DND-41 (cell line): ENCODE measurements at regions not wholly inside any gene's neighbourhood (a gene's known extent, or its start where the extent isn't known, plus 50 kb on each side); places are given as distances from the start of the nearest gene placed in this dataset.

Experiments
- ATAC-seq: fragments of 200-7000 bp; cut with Tn5 transposase; 3 replicates; pipeline ENCODE4 v1.9.1; 2021; ENCODE audit warnings: low read depth; ENCODE audit not compliant: insufficient read depth
- DNase-seq: peaks from one replicate; pipeline ENCODE4 v3.0.0-alpha.2; 2020
- H2AFZ ChIP-seq: 2 replicates; pipeline ENCODE4 v1.6.0; 2012; ENCODE audit warnings: low read depth, low read length
- H3K27ac ChIP-seq: 2 replicates; pipeline ENCODE4 v1.5.1; 2012; ENCODE audit warnings: low read length, inconsistent platforms
- H3K27me3 ChIP-seq: fragments of 200-600 bp; sonication (generic); 2 replicates; pipeline ENCODE4 v1.6.0; 2012; ENCODE audit warnings: low read length, mild to moderate bottlenecking, inconsistent platforms; ENCODE audit not compliant: insufficient read depth, poor library complexity
- H3K36me3 ChIP-seq: 2 replicates; pipeline ENCODE4 v1.5.1; 2012; ENCODE audit warnings: low read length, inconsistent platforms; ENCODE audit not compliant: insufficient read depth
- H3K4me1 ChIP-seq: 2 replicates; pipeline ENCODE4 v1.5.1; 2012; ENCODE audit warnings: mild to moderate bottlenecking, low read length; ENCODE audit not compliant: insufficient read depth
- H3K4me2 ChIP-seq: 2 replicates; pipeline ENCODE4 v1.6.0; 2012; ENCODE audit warnings: mild to moderate bottlenecking, moderate library complexity, low read length, inconsistent platforms; ENCODE audit not compliant: insufficient read depth
- H3K4me3 ChIP-seq, 2 experiments: fragments of 200-600 bp in 1 of 2; shearing (Covaris generic) in 1 of 2; 2 replicates each; pipeline ENCODE4 v1.5.1; 2012 to 2016; ENCODE audit warnings: inconsistent platforms in 2 of 2, low read length in 2 of 2, mild to moderate bottlenecking in 2 of 2, low read depth in 1 of 2, moderate library complexity in 1 of 2
- H3K79me2 ChIP-seq: 2 replicates; pipeline ENCODE4 v1.6.0; 2012; ENCODE audit warnings: low read length, inconsistent platforms; ENCODE audit not compliant: insufficient read depth
- H3K9ac ChIP-seq: 2 replicates; pipeline ENCODE4 v1.6.0; 2012; ENCODE audit warnings: low read depth, mild to moderate bottlenecking, inconsistent platforms, low read length, moderate library complexity
- H3K9me3 ChIP-seq: 2 replicates; pipeline ENCODE4 v1.5.1; 2012; ENCODE audit warnings: low read length, moderate library complexity, mild to moderate bottlenecking, inconsistent platforms; ENCODE audit not compliant: insufficient read depth, severe bottlenecking
- H4K20me1 ChIP-seq: 2 replicates; pipeline ENCODE4 v1.6.0; 2012; ENCODE audit warnings: low read length; ENCODE audit not compliant: insufficient read depth
- CTCF ChIP-seq: IDR thresholded peaks from 2 replicates; pipeline ENCODE4 v1.5.1; 2012; ENCODE audit warnings: borderline replicate concordance, low read length, moderate library complexity, mild to moderate bottlenecking; ENCODE audit not compliant: poor library complexity, severe bottlenecking; ENCODE audit errors: extremely low read depth
- EZH2 ChIP-seq: IDR thresholded peaks from 3 replicates; pipeline ENCODE4 v1.6.1; 2012; ENCODE audit warnings: borderline replicate concordance, low read depth, mild to moderate bottlenecking, moderate library complexity, low read length, inconsistent platforms; ENCODE audit not compliant: severe bottlenecking

- Histone ChIP-seq H3K36me3 (no peaks in the 10 kb centered on the region), H3K4me2 (no peak overlapping the region), H3K9ac (no peak overlapping the region), H3K27me3 (no peaks in the 10 kb centered on the region), H3K27ac (no peak overlapping the region), H3K79me2 (no peaks in the 10 kb centered on the region), H4K20me1 (no peaks in the 10 kb centered on the region), H3K4me1 (no peaks in the 10 kb centered on the region), H2AFZ (no peak overlapping the region), H3K4me3 (no peak overlapping the region), H3K9me3 (no peaks in the 10 kb centered on the region)
- no peak for ATAC-seq
- DNase-seq, result no peak
- TF ChIP-seq CTCF (no peak), EZH2 (no peak)
Observed at GRCh38 chr12:93156086-93156716, 221.5 kb upstream of the NUDT4 start.

GRCh38 chr12:93157279-93157678 lies 220.4 kb upstream of the NUDT4 start:
- TF ChIP-seq CTCF (no peak), EZH2 (no peak)
- Histone ChIP-seq H3K4me3 (no peak overlapping the region), H3K27me3 (no peaks in the 10 kb centered on the region), H3K27ac (no peak overlapping the region), H3K4me2 (no peak overlapping the region), H3K79me2 (no peaks in the 10 kb centered on the region), H4K20me1 (no peaks in the 10 kb centered on the region), H3K9me3 (no peaks in the 10 kb centered on the region), H3K4me1 (no peaks in the 10 kb centered on the region), H3K9ac (no peak overlapping the region), H3K36me3 (no peaks in the 10 kb centered on the region), H2AFZ (no peak overlapping the region)
- DNase-seq (no peak), ATAC-seq (no peak)

- TF ChIP-seq EZH2 (no peak), CTCF (no peak)
- H3K36me3 ChIP-seq, result no peaks in the 10 kb centered on the region
- H3K9ac ChIP-seq, result no peak overlapping the region
- H3K4me3 ChIP-seq, result no peak overlapping the region
- no peak overlapping the region for H3K4me2 ChIP-seq
- H3K4me1 ChIP-seq, result no peaks in the 10 kb centered on the region
- ATAC-seq (no peak), DNase-seq (no peak)
- H3K9me3 ChIP-seq, result no peaks in the 10 kb centered on the region
- no peaks in the 10 kb centered on the region for H3K79me2 ChIP-seq
- H3K27me3 ChIP-seq, result no peaks in the 10 kb centered on the region
- H2AFZ ChIP-seq, result no peak overlapping the region
- no peak overlapping the region for H3K27ac ChIP-seq
- no peaks in the 10 kb centered on the region for H4K20me1 ChIP-seq
Observed at GRCh38 chr12:93158065-93158843, 219.5 kb upstream of the NUDT4 start.
